ENCODE measurements at regions not wholly inside any gene's neighbourhood (a gene's known extent, or its start where the extent isn't known, plus 50 kb on each side); places are given as distances from the start of the nearest gene placed in this dataset.

GRCh38 chr1:94741510-94741909 lies 78.6 kb upstream of the SLC44A3 start:
- no peak overlapping the region for H3K27ac ChIP-seq
- TF ChIP-seq CTCF (IDR thresholded peaks at IDR 0.05) (no peak), ZFX (IDR thresholded peaks at IDR 0.05; ENCODE audit: borderline replicate concordance) (no peak)

GRCh38 chr1:94739521-94740061 lies 80.6 kb upstream of the SLC44A3 start:
- H3K27ac ChIP-seq, result no peak overlapping the region
- no peak for TF ChIP-seq CTCF (IDR thresholded peaks at IDR 0.05)
- TF ChIP-seq ZFX (IDR thresholded peaks at IDR 0.05; ENCODE audit: borderline replicate concordance), result no peak

- no peak overlapping the region for H3K27ac ChIP-seq
- TF ChIP-seq ZFX (IDR thresholded peaks at IDR 0.05; ENCODE audit: borderline replicate concordance) (no peak), CTCF (IDR thresholded peaks at IDR 0.05) (no peak)
Observed at GRCh38 chr1:94738371-94738770, 81.8 kb upstream of the SLC44A3 start.

- H3K27ac ChIP-seq, result no peak overlapping the region
- TF ChIP-seq ZFX (IDR thresholded peaks at IDR 0.05; ENCODE audit: borderline replicate concordance) (no peak), CTCF (IDR thresholded peaks at IDR 0.05) (no peak)
Observed at GRCh38 chr1:94737124-94737998, 82.8 kb upstream of the SLC44A3 start.

- no peak for TF ChIP-seq ZFX (IDR thresholded peaks at IDR 0.05; ENCODE audit: borderline replicate concordance)
- TF ChIP-seq CTCF (IDR thresholded peaks at IDR 0.05), result no peak
Observed at GRCh38 chr1:94736549-94736948, 83.6 kb upstream of the SLC44A3 start.

GRCh38 chr1:94736073-94736472 lies 84.1 kb upstream of the SLC44A3 start:
- TF ChIP-seq CTCF (IDR thresholded peaks at IDR 0.05), result no peak
- TF ChIP-seq ZFX (IDR thresholded peaks at IDR 0.05; ENCODE audit: borderline replicate concordance), result no peak
- H3K27ac ChIP-seq, result peak overlapping the region; percentile 49; the same call in 1 of the 2 replicates

More at GRCh38 chr1:94736549-94736948, 83.6 kb upstream of the SLC44A3 start:
- no peak overlapping the region for H3K27ac ChIP-seq

Data from 22Rv1 (cell line).